NB4 (cell line): ENCODE measurements at regions not wholly inside any gene's neighbourhood (a gene's known extent, or its start where the extent isn't known, plus 50 kb on each side); places are given as distances from the start of the nearest gene placed in this dataset.
A peak's percentile ranks its signal among the peaks of the same experiment; 100 is the strongest.
"Not testable (repeated sequence)": the region's sequence is repeated elsewhere in the genome, so short reads cannot be mapped to it uniquely, and the experiment has no call there.

Experiments
- DNase-seq: peaks from one replicate; pipeline ENCODE4 v3.0.0; 2010; ENCODE audit warnings: low read depth
- H3K4me3 ChIP-seq: one replicate; pipeline ENCODE4 v1.5.1; 2011; ENCODE audit warnings: mild to moderate bottlenecking, low read depth, low read length, moderate library complexity
- MYC ChIP-seq: IDR thresholded peaks from 2 replicates; pipeline ENCODE4 v1.6.1; 2011; ENCODE audit warnings: low read depth, low read length
- POLR2A ChIP-seq: IDR thresholded peaks from 2 replicates; pipeline ENCODE4 v1.6.1; 2011; ENCODE audit warnings: mild to moderate bottlenecking; ENCODE audit not compliant: insufficient read length; ENCODE audit errors: extremely low read depth
- TF ChIP-seq, protein P1 (sequence below): IDR thresholded peaks from one replicate; pipeline ENCODE4 v1.5.1; 2012; ENCODE audit warnings: low read depth, low read length
- TF ChIP-seq, protein P2 (sequence below): IDR thresholded peaks from 2 replicates; pipeline ENCODE4 v1.6.1; 2011; ENCODE audit warnings: low read depth, low read length

DNA sequence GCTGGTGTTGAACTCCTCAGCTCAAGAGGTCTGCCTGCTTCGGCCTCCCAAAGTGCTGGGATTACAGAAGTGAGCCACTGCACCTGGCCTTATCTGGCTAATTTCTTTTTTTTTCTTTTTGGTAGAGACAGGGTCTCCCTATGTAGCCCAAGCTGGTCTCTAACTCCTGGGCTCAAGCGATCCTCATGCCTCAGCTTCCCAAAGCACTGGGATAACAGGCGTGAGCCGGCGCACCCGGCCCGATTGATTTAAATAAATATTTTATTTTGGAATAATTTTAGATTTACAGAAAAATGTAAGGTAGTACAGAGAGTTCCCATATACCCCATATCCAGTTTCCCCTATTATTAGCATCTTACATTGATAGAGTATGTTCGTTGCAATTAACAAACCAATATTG is 155.0 kb upstream of the MVB12B start:
- DNase-seq: no peak
- TF ChIP-seq MYC (no peak), POLR2A (no peak)
- TF ChIP-seq, protein P1, sequence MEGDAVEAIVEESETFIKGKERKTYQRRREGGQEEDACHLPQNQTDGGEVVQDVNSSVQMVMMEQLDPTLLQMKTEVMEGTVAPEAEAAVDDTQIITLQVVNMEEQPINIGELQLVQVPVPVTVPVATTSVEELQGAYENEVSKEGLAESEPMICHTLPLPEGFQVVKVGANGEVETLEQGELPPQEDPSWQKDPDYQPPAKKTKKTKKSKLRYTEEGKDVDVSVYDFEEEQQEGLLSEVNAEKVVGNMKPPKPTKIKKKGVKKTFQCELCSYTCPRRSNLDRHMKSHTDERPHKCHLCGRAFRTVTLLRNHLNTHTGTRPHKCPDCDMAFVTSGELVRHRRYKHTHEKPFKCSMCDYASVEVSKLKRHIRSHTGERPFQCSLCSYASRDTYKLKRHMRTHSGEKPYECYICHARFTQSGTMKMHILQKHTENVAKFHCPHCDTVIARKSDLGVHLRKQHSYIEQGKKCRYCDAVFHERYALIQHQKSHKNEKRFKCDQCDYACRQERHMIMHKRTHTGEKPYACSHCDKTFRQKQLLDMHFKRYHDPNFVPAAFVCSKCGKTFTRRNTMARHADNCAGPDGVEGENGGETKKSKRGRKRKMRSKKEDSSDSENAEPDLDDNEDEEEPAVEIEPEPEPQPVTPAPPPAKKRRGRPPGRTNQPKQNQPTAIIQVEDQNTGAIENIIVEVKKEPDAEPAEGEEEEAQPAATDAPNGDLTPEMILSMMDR: no peak
- TF ChIP-seq, protein P2, sequence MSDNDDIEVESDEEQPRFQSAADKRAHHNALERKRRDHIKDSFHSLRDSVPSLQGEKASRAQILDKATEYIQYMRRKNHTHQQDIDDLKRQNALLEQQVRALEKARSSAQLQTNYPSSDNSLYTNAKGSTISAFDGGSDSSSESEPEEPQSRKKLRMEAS: no peak

DNA sequence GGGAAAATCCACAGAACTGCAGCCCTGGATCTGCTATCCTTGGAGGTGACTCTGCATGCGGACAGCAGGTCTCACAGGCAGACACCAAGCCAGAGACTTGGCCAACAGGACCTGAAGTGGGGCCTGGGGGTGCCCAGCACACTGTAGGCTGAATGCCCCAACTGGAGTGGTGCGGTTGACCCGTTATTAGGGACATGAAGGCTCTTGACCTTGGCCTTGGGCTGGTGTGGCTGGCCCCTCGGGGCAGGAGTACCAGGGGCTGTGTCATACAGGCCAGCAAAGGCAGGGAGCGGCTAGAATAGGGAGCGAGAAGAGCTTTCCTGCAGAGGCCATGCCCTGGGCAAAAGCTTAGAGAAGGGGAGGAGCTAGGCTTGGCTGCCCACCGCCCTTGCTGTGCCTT is 153.2 kb upstream of the MVB12B start:
- H3K4me3 ChIP-seq: no peak overlapping the region
- DNase-seq: no peak
- TF ChIP-seq MYC (no peak), POLR2A (no peak)
- TF ChIP-seq, protein P2: no peak
- TF ChIP-seq, protein P1: no peak

More for the DNA sequence above, 155.0 kb upstream of the MVB12B start:
- H3K4me3 ChIP-seq: no peak overlapping the region

DNA sequence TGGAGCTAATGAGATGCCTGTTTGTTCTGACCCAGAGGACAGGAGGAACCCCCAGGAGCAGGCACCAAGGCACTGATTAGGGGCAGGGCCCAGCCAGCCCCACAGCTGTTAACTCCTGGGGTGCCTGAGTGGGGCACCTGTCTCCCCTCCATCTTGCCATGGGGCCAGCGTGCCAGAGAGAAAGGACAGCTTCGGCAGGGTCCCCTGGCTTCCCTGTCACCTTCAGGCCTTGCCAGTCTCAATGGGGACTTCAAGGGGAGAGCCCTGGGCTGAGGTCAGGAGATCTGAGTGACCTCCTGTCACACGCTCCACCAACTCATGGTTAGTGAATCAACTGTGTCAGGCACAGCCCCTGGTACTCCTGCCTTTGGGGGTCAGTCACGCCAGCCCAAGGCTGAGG is 152.7 kb upstream of the MVB12B start:
- TF ChIP-seq, protein P2: no peak
- no peak for TF ChIP-seq MYC
- TF ChIP-seq POLR2A: no peak
- no peak overlapping the region for H3K4me3 ChIP-seq
- DNase-seq: no peak

DNA sequence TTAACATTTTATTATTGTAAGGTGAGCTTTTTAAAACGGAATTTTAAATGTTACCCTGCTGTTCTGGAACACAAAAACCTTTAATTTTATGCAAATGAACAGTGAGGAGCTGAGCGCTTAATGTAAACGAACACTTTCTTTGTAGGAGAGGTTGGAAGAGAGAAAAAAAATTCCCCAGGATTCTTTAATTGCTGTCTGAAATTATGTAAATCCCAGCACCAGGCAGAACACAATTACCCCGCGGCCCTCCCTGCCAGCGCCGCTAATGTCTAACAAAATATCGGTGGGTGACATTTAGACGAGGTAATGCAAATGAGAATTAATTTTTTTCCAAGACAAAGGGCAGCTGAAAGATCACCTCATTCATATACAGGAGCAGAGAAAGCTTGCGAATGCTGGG is 143.4 kb upstream of the MVB12B start:
- no peak overlapping the region for H3K4me3 ChIP-seq
- TF ChIP-seq, protein P2: no peak
- TF ChIP-seq MYC (no peak), POLR2A (no peak)
- TF ChIP-seq, protein P1: no peak
- DNase-seq: no peak

DNA sequence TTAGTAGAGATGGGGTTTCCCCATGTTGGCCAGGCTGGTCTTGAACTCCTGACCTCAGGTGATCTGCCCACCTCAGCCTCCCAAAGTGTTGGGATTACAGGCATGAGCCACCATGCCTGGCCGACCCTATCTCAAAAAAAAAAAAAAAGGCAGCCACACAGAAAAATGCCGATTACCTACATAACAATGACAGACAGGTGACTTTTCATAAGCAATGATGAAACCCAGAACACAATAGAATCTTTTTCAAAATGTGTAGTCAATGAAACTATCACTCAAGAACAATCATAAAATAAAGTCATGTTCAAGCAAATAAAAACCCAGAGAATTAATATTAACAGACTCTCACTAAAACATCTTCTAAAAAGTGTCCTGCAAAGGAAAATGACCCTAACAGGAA is 135.6 kb upstream of the MVB12B start:
- not testable (repeated sequence) for DNase-seq

DNA sequence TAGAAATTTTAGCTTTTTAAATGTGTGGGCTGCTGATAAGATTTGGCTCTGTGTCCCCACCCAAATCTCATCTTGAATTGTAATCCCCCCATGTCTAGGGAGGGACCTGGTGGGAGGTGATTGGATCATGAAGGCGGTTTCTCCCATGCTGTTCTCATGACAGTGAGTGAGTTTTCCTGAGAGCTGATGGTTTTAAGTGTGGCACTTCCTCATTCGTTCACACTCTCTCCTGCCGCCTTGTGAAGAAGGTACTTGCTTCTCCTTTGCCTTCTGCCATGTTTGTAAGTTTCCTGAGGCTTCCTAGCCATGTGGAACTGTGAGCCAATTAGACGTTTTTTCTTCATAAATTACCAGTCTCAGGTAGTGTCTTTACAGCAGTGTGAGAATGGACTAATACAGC is 127.8 kb upstream of the MVB12B start:
- TF ChIP-seq POLR2A (no peak), MYC (no peak)
- TF ChIP-seq, protein P2: no peak
- TF ChIP-seq, protein P1: no peak
- no peak for DNase-seq
- H3K4me3 ChIP-seq: no peak overlapping the region

More for the DNA sequence above, 135.6 kb upstream of the MVB12B start:
- H3K4me3 ChIP-seq: not testable (repeated sequence)

DNA sequence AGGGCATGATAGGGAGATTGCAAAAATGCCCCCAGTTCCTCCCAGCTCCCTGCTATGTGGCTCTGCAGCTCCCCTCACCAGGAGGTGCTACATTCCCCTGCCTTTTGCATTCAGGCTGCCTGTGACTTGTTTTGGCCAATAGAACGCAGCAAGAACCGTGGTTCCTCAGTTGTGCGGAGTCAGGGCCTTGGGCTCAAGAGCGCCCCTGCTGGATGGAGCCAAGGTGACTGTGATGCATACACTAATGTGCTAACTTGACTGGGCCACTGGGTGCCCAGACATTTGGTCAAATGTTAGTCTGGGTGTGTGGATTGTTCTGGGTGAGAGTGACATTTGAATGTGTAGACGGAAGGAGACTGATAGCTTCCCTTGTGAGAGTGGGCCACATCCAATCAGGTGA is 123.3 kb upstream of the MVB12B start:
- DNase-seq: peak; percentile 42
- no peak overlapping the region for H3K4me3 ChIP-seq
- TF ChIP-seq MYC: no peak
- TF ChIP-seq, protein P1: peak; percentile 55
